Thyroid gland (tissue), 4 donors: ENCODE measurements at regions not wholly inside any gene's neighbourhood (a gene's known extent, or its start where the extent isn't known, plus 50 kb on each side); places are given as distances from the start of the nearest gene placed in this dataset.

Source experiments
- POLR2A ChIP-seq, 2 donors: fragments of 450-650 bp; IDR thresholded peaks; one replicate each; pipeline ENCODE4 v1.6.1; 2017; ENCODE audit warnings: antibody characterized with exemption in 2 of 2, mild to moderate bottlenecking in 2 of 2, moderate library complexity in 1 of 2
- TF ChIP-seq, protein P1 (sequence below), 6 experiments: fragments of 200-600 bp in 3 of 6; fragments of 450-650 bp in 3 of 6; sonication (generic) in 3 of 6; IDR thresholded peaks; one replicate each; pipeline ENCODE4 v1.5.1; 2016 to 2019; ENCODE audit warnings: antibody characterized with exemption in 6 of 6, mild to moderate bottlenecking in 2 of 6, inconsistent platforms in 1 of 6, moderate library complexity in 1 of 6

DNA sequence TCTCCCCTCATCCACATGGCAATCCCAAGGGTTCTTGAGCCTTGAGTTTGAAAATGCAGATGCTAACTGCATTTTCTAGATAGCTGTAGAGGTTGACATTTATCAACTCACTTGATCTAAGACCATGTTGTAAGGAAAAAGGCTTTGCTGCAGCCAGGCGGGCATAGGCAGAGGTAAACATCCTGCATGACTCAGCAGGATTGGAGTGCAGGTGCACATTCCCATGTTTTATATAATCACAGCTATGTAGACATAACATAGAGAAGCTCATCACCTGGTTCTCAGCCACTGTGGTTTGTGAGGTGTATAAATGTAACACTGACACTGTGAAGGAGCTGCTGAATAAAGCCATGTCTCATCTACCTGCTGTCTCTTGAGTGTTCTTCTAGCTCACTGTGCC, 62.3 kb upstream of the PDE5A start:
- TF ChIP-seq, protein P1, sequence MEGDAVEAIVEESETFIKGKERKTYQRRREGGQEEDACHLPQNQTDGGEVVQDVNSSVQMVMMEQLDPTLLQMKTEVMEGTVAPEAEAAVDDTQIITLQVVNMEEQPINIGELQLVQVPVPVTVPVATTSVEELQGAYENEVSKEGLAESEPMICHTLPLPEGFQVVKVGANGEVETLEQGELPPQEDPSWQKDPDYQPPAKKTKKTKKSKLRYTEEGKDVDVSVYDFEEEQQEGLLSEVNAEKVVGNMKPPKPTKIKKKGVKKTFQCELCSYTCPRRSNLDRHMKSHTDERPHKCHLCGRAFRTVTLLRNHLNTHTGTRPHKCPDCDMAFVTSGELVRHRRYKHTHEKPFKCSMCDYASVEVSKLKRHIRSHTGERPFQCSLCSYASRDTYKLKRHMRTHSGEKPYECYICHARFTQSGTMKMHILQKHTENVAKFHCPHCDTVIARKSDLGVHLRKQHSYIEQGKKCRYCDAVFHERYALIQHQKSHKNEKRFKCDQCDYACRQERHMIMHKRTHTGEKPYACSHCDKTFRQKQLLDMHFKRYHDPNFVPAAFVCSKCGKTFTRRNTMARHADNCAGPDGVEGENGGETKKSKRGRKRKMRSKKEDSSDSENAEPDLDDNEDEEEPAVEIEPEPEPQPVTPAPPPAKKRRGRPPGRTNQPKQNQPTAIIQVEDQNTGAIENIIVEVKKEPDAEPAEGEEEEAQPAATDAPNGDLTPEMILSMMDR (IDR thresholded peaks at IDR 0.05) = no peak
- no peak for TF ChIP-seq POLR2A (IDR thresholded peaks at IDR 0.05)
